ENCODE measurements at regions not wholly inside any gene's neighbourhood (a gene's known extent, or its start where the extent isn't known, plus 50 kb on each side); places are given as distances from the start of the nearest gene placed in this dataset.

DNA sequence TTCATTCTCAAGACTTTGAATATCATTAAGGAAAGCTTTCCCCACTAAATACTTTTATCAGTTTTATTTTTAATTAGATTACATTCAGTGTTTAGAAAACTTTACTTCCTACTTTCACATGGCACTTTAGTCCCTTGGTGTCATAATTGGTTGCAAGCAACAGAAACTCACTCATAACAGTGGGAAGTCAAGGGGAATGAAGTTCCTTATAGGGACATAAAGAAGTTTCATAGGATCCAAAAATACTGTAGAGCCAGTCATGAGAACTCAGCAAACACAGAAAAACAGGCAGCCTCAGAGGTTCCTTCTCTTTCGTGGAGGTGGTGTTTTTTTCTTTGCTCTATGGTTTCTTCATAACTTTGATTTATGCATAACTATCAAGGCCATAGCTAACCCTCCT lies 809.0 kb downstream of the BCL11A start:
- H3K27ac ChIP-seq (ENCODE audit: low read length), result no peak overlapping the region
- in situ Hi-C loops (cut with HindIII; ENCODE audit: low pct_unique_long_range_greater_than_20kb, low sequenced_read_pairs), result no loop called here
- POLR2A ChIA-PET, result no interaction called here

DNA sequence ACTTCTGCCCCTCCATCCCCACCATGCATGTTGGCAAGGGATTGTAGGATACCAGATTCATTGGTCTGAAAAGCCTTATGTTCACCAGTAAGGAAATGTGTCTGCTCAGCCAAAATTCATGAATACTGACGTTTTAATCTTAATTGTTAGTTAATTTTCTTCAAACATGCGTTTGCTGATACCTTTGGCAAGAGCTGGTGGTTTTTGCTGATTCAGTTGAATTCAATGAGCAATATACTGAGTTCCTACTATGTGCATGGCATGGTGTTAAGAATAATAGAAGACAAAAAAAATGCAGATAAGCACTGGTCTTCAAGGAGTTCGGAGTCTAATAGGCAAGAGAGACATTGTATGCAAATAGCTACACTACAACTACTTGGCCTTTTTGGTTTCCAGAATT lies 811.6 kb downstream of the BCL11A start:
- CTCF ChIA-PET, result no interaction called here
- TF ChIP-seq SIN3A (IDR thresholded peaks at IDR 0.05; ENCODE audit: borderline replicate concordance, insufficient read depth, low read depth, low read length), result no peak
- TF ChIP-seq, protein P1, sequence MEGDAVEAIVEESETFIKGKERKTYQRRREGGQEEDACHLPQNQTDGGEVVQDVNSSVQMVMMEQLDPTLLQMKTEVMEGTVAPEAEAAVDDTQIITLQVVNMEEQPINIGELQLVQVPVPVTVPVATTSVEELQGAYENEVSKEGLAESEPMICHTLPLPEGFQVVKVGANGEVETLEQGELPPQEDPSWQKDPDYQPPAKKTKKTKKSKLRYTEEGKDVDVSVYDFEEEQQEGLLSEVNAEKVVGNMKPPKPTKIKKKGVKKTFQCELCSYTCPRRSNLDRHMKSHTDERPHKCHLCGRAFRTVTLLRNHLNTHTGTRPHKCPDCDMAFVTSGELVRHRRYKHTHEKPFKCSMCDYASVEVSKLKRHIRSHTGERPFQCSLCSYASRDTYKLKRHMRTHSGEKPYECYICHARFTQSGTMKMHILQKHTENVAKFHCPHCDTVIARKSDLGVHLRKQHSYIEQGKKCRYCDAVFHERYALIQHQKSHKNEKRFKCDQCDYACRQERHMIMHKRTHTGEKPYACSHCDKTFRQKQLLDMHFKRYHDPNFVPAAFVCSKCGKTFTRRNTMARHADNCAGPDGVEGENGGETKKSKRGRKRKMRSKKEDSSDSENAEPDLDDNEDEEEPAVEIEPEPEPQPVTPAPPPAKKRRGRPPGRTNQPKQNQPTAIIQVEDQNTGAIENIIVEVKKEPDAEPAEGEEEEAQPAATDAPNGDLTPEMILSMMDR (IDR thresholded peaks at IDR 0.05), result no peak
- TF ChIP-seq TCF7L2 (IDR thresholded peaks at IDR 0.05; ENCODE audit: low read depth, low read length), result no peak
- TF ChIP-seq, protein P2, sequence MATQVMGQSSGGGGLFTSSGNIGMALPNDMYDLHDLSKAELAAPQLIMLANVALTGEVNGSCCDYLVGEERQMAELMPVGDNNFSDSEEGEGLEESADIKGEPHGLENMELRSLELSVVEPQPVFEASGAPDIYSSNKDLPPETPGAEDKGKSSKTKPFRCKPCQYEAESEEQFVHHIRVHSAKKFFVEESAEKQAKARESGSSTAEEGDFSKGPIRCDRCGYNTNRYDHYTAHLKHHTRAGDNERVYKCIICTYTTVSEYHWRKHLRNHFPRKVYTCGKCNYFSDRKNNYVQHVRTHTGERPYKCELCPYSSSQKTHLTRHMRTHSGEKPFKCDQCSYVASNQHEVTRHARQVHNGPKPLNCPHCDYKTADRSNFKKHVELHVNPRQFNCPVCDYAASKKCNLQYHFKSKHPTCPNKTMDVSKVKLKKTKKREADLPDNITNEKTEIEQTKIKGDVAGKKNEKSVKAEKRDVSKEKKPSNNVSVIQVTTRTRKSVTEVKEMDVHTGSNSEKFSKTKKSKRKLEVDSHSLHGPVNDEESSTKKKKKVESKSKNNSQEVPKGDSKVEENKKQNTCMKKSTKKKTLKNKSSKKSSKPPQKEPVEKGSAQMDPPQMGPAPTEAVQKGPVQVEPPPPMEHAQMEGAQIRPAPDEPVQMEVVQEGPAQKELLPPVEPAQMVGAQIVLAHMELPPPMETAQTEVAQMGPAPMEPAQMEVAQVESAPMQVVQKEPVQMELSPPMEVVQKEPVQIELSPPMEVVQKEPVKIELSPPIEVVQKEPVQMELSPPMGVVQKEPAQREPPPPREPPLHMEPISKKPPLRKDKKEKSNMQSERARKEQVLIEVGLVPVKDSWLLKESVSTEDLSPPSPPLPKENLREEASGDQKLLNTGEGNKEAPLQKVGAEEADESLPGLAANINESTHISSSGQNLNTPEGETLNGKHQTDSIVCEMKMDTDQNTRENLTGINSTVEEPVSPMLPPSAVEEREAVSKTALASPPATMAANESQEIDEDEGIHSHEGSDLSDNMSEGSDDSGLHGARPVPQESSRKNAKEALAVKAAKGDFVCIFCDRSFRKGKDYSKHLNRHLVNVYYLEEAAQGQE (IDR thresholded peaks at IDR 0.05; ENCODE audit: insufficient read depth in 1 of 2, low read depth in 2 of 2, low read length in 1 of 2), result no peak
- no peak for TF ChIP-seq POLR2AphosphoS5 (IDR thresholded peaks at IDR 0.05; ENCODE audit: low read depth, low read length)
- Histone ChIP-seq H3K27me3 (ENCODE audit: control insufficient read depth, insufficient read depth, low read length) (no peaks in the 10 kb centered on the region; the same call in 1 of the 2 replicates), H3K4me1 (ENCODE audit: control insufficient read depth, insufficient read depth, low read length) (no peaks in the 10 kb centered on the region), H3K9me3 (ENCODE audit: control insufficient read depth, insufficient read depth, low read depth, low read length) (no peaks in the 10 kb centered on the region), H3K36me3 (ENCODE audit: control insufficient read depth, insufficient read depth, low read length) (no peaks in the 10 kb centered on the region), H3K27ac (ENCODE audit: low read length) (no peak overlapping the region), H3K4me3 (ENCODE audit: low read depth in 2 of 2, low read length in 2 of 2) (no peak overlapping the region)
- in situ Hi-C loops (cut with HindIII; ENCODE audit: low pct_unique_long_range_greater_than_20kb, low sequenced_read_pairs), result no loop called here
- no peak for DNase-seq (ENCODE audit: low read depth, low spot score)
- POLR2A ChIA-PET, result no interaction called here
- no peak for ATAC-seq
- intact Hi-C loops (cut with micrococcal nuclease; ENCODE audit: unreplicated experiment), result no loop called here
- BruUV-seq (replicated peaks), result no TSS peak

More for the DNA sequence above, 809.0 kb downstream of the BCL11A start:
- CTCF ChIA-PET, result no interaction called here
- no peak for DNase-seq (ENCODE audit: low read depth, low spot score)
- TF ChIP-seq TCF7L2 (IDR thresholded peaks at IDR 0.05; ENCODE audit: low read depth, low read length), result no peak
- no peak for TF ChIP-seq POLR2AphosphoS5 (IDR thresholded peaks at IDR 0.05; ENCODE audit: low read depth, low read length)
- no peak overlapping the region for H3K4me3 ChIP-seq (ENCODE audit: low read depth in 2 of 2, low read length in 2 of 2)
- no TSS peak for BruUV-seq (replicated peaks)
- ATAC-seq, result no peak
- intact Hi-C loops (cut with micrococcal nuclease; ENCODE audit: unreplicated experiment), result no loop called here
- no peaks in the 10 kb centered on the region for H3K36me3 ChIP-seq (ENCODE audit: control insufficient read depth, insufficient read depth, low read length)
- H3K9me3 ChIP-seq (ENCODE audit: control insufficient read depth, insufficient read depth, low read depth, low read length), result no peaks in the 10 kb centered on the region
- no peaks in the 10 kb centered on the region; the same call in 1 of the 2 replicates for H3K27me3 ChIP-seq (ENCODE audit: control insufficient read depth, insufficient read depth, low read length)
- H3K4me1 ChIP-seq (ENCODE audit: control insufficient read depth, insufficient read depth, low read length), result no peaks in the 10 kb centered on the region

DNA sequence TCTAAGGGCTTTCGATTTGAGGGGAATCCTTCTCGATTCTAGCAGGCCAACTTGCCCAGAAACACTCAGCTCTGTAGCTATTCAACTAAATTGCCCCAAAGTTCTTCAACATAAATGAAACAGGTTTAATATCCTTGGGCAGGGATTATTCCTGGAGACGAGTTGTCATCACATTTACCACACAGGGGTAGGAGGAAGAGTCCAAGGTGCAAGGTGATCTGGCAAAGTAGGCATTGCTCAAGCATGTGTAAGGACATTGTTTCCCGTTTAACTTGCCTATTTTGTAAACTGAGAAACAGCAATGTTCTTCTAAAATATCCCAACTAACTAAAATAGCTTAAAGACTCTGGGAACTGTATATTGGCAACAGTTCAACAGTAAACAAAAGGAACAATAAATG lies 814.3 kb downstream of the BCL11A start:
- intact Hi-C loops (cut with micrococcal nuclease; ENCODE audit: unreplicated experiment), result no loop called here
- H3K4me1 ChIP-seq (ENCODE audit: control insufficient read depth, insufficient read depth, low read length), result no peaks in the 10 kb centered on the region
- no peak for DNase-seq (ENCODE audit: low read depth, low spot score)
- no peak overlapping the region for H3K4me3 ChIP-seq (ENCODE audit: low read depth in 2 of 2, low read length in 2 of 2)
- H3K27ac ChIP-seq (ENCODE audit: low read length), result no peak overlapping the region
- no peaks in the 10 kb centered on the region; the same call in 1 of the 2 replicates for H3K27me3 ChIP-seq (ENCODE audit: control insufficient read depth, insufficient read depth, low read length)
- no peak for ATAC-seq
- BruUV-seq (replicated peaks), result no TSS peak
- no peaks in the 10 kb centered on the region for H3K9me3 ChIP-seq (ENCODE audit: control insufficient read depth, insufficient read depth, low read depth, low read length)
- no peaks in the 10 kb centered on the region for H3K36me3 ChIP-seq (ENCODE audit: control insufficient read depth, insufficient read depth, low read length)
- ChIA-PET POLR2A (no interaction called here), CTCF (no interaction called here)
- in situ Hi-C loops (cut with HindIII; ENCODE audit: low pct_unique_long_range_greater_than_20kb, low sequenced_read_pairs), result no loop called here
- TF ChIP-seq TCF7L2 (IDR thresholded peaks at IDR 0.05; ENCODE audit: low read depth, low read length) (no peak), SIN3A (IDR thresholded peaks at IDR 0.05; ENCODE audit: borderline replicate concordance, insufficient read depth, low read depth, low read length) (no peak), POLR2AphosphoS5 (IDR thresholded peaks at IDR 0.05; ENCODE audit: low read depth, low read length) (no peak)
- TF ChIP-seq, protein P1 (IDR thresholded peaks at IDR 0.05), result no peak
- TF ChIP-seq, protein P2 (IDR thresholded peaks at IDR 0.05; ENCODE audit: insufficient read depth in 1 of 2, low read depth in 2 of 2, low read length in 1 of 2), result no peak
